ENCODE measurements at regions not wholly inside any gene's neighbourhood (a gene's known extent, or its start where the extent isn't known, plus 50 kb on each side); places are given as distances from the start of the nearest gene placed in this dataset.

- dilution Hi-C loops (cut with HindIII; ENCODE audit: low sequenced_read_pairs, unreplicated experiment) (no loop called here), in situ Hi-C loops (cut with MboI; ENCODE audit: low sequenced_read_pairs) (no loop called here), intact Hi-C loops (cut with micrococcal nuclease) (no loop called here)
- Histone ChIP-seq H3K27me3 (ENCODE audit: control insufficient read depth, insufficient read depth, low read length) (no peaks in the 10 kb centered on the region), H3K9ac (ENCODE audit: low read depth, low read length) (no peak overlapping the region), H3K9me1 (ENCODE audit: insufficient read depth, low read length) (no peaks in the 10 kb centered on the region), H3K18ac (ENCODE audit: low read depth, low read length) (no peak overlapping the region), H3K9me3 (ENCODE audit: control insufficient read depth, insufficient read depth, low read length) (0 out of 2 replicates have a peak, but pooled peaks cover 2% of the 10 kb centered on the region), H4K20me1 (ENCODE audit: insufficient read depth, low read length) (no peaks in the 10 kb centered on the region), H2BK120ac (ENCODE audit: low read depth, low read length) (no peak overlapping the region), H4K8ac (ENCODE audit: low read depth in 2 of 2, low read length in 2 of 2) (no peak overlapping the region), H3K4ac (ENCODE audit: low read depth, low read length) (no peak overlapping the region), H2AK5ac (ENCODE audit: low read depth, low read length) (no peak overlapping the region), H3K79me1 (ENCODE audit: low read depth in 1 of 2, low read length in 2 of 2) (no peaks in the 10 kb centered on the region), H2AFZ (replicated peaks; ENCODE audit: low read length, poor library complexity) (no peak overlapping the region), H3K23ac (ENCODE audit: low read depth, low read length) (no peak overlapping the region), H2BK15ac (ENCODE audit: low read depth, low read length) (no peak overlapping the region), H2BK20ac (ENCODE audit: low read depth, low read length) (no peak overlapping the region), H3K36me3 (ENCODE audit: control insufficient read depth, insufficient read depth, low read length) (no peaks in the 10 kb centered on the region), H2AK9ac (replicated peaks; ENCODE audit: low read depth, low read length, poor library complexity) (no peak overlapping the region), H3K27ac (ENCODE audit: insufficient read depth, low read length) (no peak overlapping the region), H4K91ac (ENCODE audit: insufficient read depth, low read depth, low read length) (no peak overlapping the region), H3K4me2 (ENCODE audit: low read depth, low read length) (no peak overlapping the region), H3K4me3 (ENCODE audit: insufficient read depth, low read depth, low read length) (no peak overlapping the region), H4K5ac (ENCODE audit: low read depth, low read length) (no peak overlapping the region), H3K4me1 (ENCODE audit: control insufficient read depth, insufficient read depth, low read length) (no peaks in the 10 kb centered on the region), H3K56ac (ENCODE audit: extremely low read depth, insufficient read depth, low read length) (no peak overlapping the region), H2BK5ac (ENCODE audit: low read depth, low read length, poor library complexity, severe bottlenecking) (no peak overlapping the region), H3K14ac (replicated peaks; ENCODE audit: low read depth, low read length) (no peak overlapping the region)
- ATAC-seq (ENCODE audit: low read depth) (no peak), DNase-seq (no peak)
- WGBS, 2 experiments (ENCODE audit: extremely low coverage in 2 of 2, insufficient read length in 1 of 2), result no CpG with 5 or more reads among the region's 4 CpGs
- ChIA-PET CTCF (no interaction called here), POLR2A (ENCODE audit: unreplicated experiment) (no interaction called here)
- BruUV-seq (replicated peaks), result no TSS peak
- no peak for TF ChIP-seq BHLHE40 (IDR thresholded peaks at IDR 0.05; ENCODE audit: low read depth, low read length)
- TF ChIP-seq MAFK (IDR thresholded peaks at IDR 0.05; ENCODE audit: low read depth, low read length), result no peak
- TF ChIP-seq CTCF (conservative IDR thresholded peaks at IDR 0.05; ENCODE audit: low read depth, low read length), result no peak
- TF ChIP-seq RFX5 (IDR thresholded peaks at IDR 0.05; ENCODE audit: low read depth, low read length), result no peak
- no peak for TF ChIP-seq CEBPB (IDR thresholded peaks at IDR 0.05; ENCODE audit: low read depth, low read length)
- TF ChIP-seq SMC3 (IDR thresholded peaks at IDR 0.05; ENCODE audit: low read depth, low read length), result no peak
- no peak for TF ChIP-seq MXI1 (IDR thresholded peaks at IDR 0.05; ENCODE audit: borderline replicate concordance, low read depth, low read length)
- no peak for TF ChIP-seq ELK1 (IDR thresholded peaks at IDR 0.05; ENCODE audit: borderline replicate concordance, low read depth, low read length)
Observed at GRCh38 chr14:65906344-65906743, 493.8 kb downstream of the FUT8 start.
